ENCODE measurements at regions not wholly inside any gene's neighbourhood (a gene's known extent, or its start where the extent isn't known, plus 50 kb on each side); places are given as distances from the start of the nearest gene placed in this dataset.

- DNase-seq = no peak
Observed at GRCh38 chr15:53296603-53297002, 462.9 kb downstream of the WDR72 start.

- no peak for DNase-seq
Observed at GRCh38 chr15:53295574-53295973, 463.9 kb downstream of the WDR72 start.

- DNase-seq = no peak
Observed at GRCh38 chr15:53288542-53288941, 470.9 kb downstream of the WDR72 start.

- DNase-seq = no peak
Observed at GRCh38 chr15:53274630-53275029, 484.5 kb upstream of the ONECUT1 start.

- DNase-seq = no peak
Observed at GRCh38 chr15:53272116-53272515, 482.0 kb upstream of the ONECUT1 start.

- no peak for DNase-seq
Observed at GRCh38 chr15:53266176-53266575, 476.0 kb upstream of the ONECUT1 start.

GRCh38 chr15:53260647-53261046, 470.5 kb upstream of the ONECUT1 start:
- DNase-seq = no peak

GRCh38 chr15:53256457-53256856, 466.3 kb upstream of the ONECUT1 start:
- no peak for DNase-seq

GRCh38 chr15:53256043-53256442, 465.9 kb upstream of the ONECUT1 start:
- DNase-seq = no peak

- DNase-seq = no peak
Observed at GRCh38 chr15:53251996-53252395, 461.9 kb upstream of the ONECUT1 start.

- DNase-seq = no peak
Observed at GRCh38 chr15:53251523-53251922, 461.4 kb upstream of the ONECUT1 start.

- no peak for DNase-seq
Observed at GRCh38 chr15:53247041-53247708, 457.0 kb upstream of the ONECUT1 start.

- no peak for DNase-seq
Observed at GRCh38 chr15:53246404-53246803, 456.3 kb upstream of the ONECUT1 start.

GRCh38 chr15:53233801-53234200, 443.7 kb upstream of the ONECUT1 start:
- no peak for DNase-seq

GRCh38 chr15:53230473-53230872, 440.3 kb upstream of the ONECUT1 start:
- no peak for DNase-seq

GRCh38 chr15:53226559-53226958, 436.4 kb upstream of the ONECUT1 start:
- DNase-seq = no peak

- no peak for DNase-seq
Observed at GRCh38 chr15:53225781-53226180, 435.6 kb upstream of the ONECUT1 start.

GRCh38 chr15:53224371-53224770, 434.2 kb upstream of the ONECUT1 start:
- no peak for DNase-seq

GRCh38 chr15:53223815-53224214, 433.7 kb upstream of the ONECUT1 start:
- DNase-seq = no peak

GRCh38 chr15:53218666-53219580, 428.8 kb upstream of the ONECUT1 start:
- DNase-seq = no peak

GRCh38 chr15:53216036-53216435, 425.9 kb upstream of the ONECUT1 start:
- DNase-seq = no peak

GRCh38 chr15:53213336-53213735, 423.2 kb upstream of the ONECUT1 start:
- DNase-seq = no peak

GRCh38 chr15:53212785-53213184, 422.6 kb upstream of the ONECUT1 start:
- DNase-seq = no peak

- DNase-seq = no peak
Observed at GRCh38 chr15:53210653-53211052, 420.5 kb upstream of the ONECUT1 start.

Measured in MV-4-11 (cell line).